ENCODE measurements at regions not wholly inside any gene's neighbourhood (a gene's known extent, or its start where the extent isn't known, plus 50 kb on each side); places are given as distances from the start of the nearest gene placed in this dataset.

GRCh38 chr7:369476-370258 is 79.7 kb downstream of the FOXL3 start:
- Histone ChIP-seq H3K4me3 (no peak overlapping the region), H3K27ac (no peak overlapping the region), H3K4me1 (peaks cover 0 to 10% (median 0%) of the 10 kb centered on the region in 12 donors), H3K27me3 (peaks cover 0 to 12% (median 0%) of the 10 kb centered on the region in 9 donors), H3K36me3 (no peaks in the 10 kb centered on the region), H3K9me3 (no peaks in the 10 kb centered on the region)
- 91 to 97% (median 94%) methylated on average over 31 to 57 of the region's 57 CpGs for WGBS, 4 donors
- intact Hi-C loops (cut with DNase I): no loop called here
- ATAC-seq: no peak
- TF ChIP-seq POLR2A (IDR thresholded peaks at IDR 0.05) (no peak), CTCF (IDR thresholded peaks at IDR 0.05) (no peak)
- peak in 3 of 5 donors; percentile 11 to 59 (median 17) for DNase-seq

- Histone ChIP-seq H3K27ac (no peak overlapping the region), H3K4me3 (no peak overlapping the region), H3K4me1 (peaks cover 0 to 10% (median 0%) of the 10 kb centered on the region in 12 donors), H3K9me3 (no peaks in the 10 kb centered on the region), H3K36me3 (no peaks in the 10 kb centered on the region), H3K27me3 (peaks cover 0 to 6% (median 0%) of the 10 kb centered on the region in 9 donors)
- no peak for ATAC-seq
- DNase-seq: peak in 2 of 5 donors; percentile 8 to 30
- intact Hi-C loops (cut with DNase I): no loop called here
- 87 to 92% (median 89%) methylated on average over 13 of the region's 13 CpGs for WGBS, 4 donors
- TF ChIP-seq POLR2A (IDR thresholded peaks at IDR 0.05) (no peak), CTCF (IDR thresholded peaks at IDR 0.05) (no peak)
Measured at GRCh38 chr7:370259-370625, 80.3 kb downstream of the FOXL3 start.

GRCh38 chr7:370775-371118 is 80.8 kb downstream of the FOXL3 start:
- H3K27ac ChIP-seq: no peak overlapping the region
- peaks cover 0 to 7% (median 1%) of the 10 kb centered on the region in 9 donors for H3K27me3 ChIP-seq
- no peak for TF ChIP-seq POLR2A (IDR thresholded peaks at IDR 0.05)
- TF ChIP-seq CTCF (IDR thresholded peaks at IDR 0.05): no peak
- no peaks in the 10 kb centered on the region for H3K9me3 ChIP-seq
- DNase-seq: peak in 1 of 5 donors; percentile 2
- ATAC-seq: no peak
- intact Hi-C loops (cut with DNase I): no loop called here
- H3K4me1 ChIP-seq: peaks cover 0 to 10% (median 0%) of the 10 kb centered on the region in 12 donors
- H3K36me3 ChIP-seq: no peaks in the 10 kb centered on the region
- no peak overlapping the region for H3K4me3 ChIP-seq
- 75 to 88% (median 81%) methylated on average over 7 to 10 of the region's 10 CpGs for WGBS, 4 donors

- Histone ChIP-seq H3K9me3 (no peaks in the 10 kb centered on the region), H3K27ac (no peak overlapping the region), H3K4me3 (no peak overlapping the region), H3K36me3 (no peaks in the 10 kb centered on the region), H3K27me3 (peaks cover 0 to 10% (median 5%) of the 10 kb centered on the region in 9 donors), H3K4me1 (peaks cover 0 to 5% (median 0%) of the 10 kb centered on the region in 12 donors)
- ATAC-seq: no peak
- WGBS, 4 donors: 90 to 95% (median 92%) methylated on average over 7 to 13 of the region's 13 CpGs
- intact Hi-C loops (cut with DNase I): no loop called here
- peak in 2 of 5 donors; percentile 10 to 43 for DNase-seq
- no peak for TF ChIP-seq CTCF (IDR thresholded peaks at IDR 0.05)
- TF ChIP-seq POLR2A (IDR thresholded peaks at IDR 0.05): no peak
Measured at GRCh38 chr7:371119-371778, 81.3 kb downstream of the FOXL3 start.

Data from heart left ventricle (tissue), 16 donors.